Lower leg skin (tissue), 3 donors: ENCODE measurements at regions not wholly inside any gene's neighbourhood (a gene's known extent, or its start where the extent isn't known, plus 50 kb on each side); places are given as distances from the start of the nearest gene placed in this dataset.

ENCODE experiments used
- CTCF ChIP-seq, 3 donors: fragments of 450-650 bp; IDR thresholded peaks; one replicate each; pipeline ENCODE4 v1.5.1; 2016; ENCODE audit warnings: antibody characterized with exemption in 3 of 3, mild to moderate bottlenecking in 3 of 3, moderate library complexity in 2 of 3
- POLR2A ChIP-seq, 2 donors: fragments of 450-650 bp; IDR thresholded peaks; one replicate each; pipeline ENCODE4 v1.6.1; 2016 to 2017; ENCODE audit warnings: antibody characterized with exemption in 2 of 2, mild to moderate bottlenecking in 1 of 2, moderate library complexity in 1 of 2

DNA sequence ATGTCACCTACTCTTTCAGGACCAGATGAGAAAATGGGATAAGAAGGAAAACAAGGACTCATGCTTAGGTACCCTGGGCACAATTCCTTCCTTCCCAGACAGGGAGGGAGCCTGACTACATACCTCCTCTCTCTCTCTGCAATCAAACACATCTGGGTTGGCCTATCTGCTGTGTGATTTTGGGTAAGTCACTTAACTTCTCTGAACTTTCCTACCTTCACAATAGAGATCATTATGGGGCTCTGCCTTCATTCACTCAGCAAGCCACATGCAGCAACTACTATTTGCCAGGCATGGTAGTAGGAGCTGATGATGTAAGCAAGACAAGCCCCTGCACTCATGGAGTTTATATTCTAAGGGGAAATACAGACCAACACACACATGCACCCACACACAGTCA lies 251.2 kb downstream of the SHQ1 start:
- TF ChIP-seq POLR2A (IDR thresholded peaks at IDR 0.05): no peak
- TF ChIP-seq CTCF (IDR thresholded peaks at IDR 0.05): no peak
